CD14-positive monocyte (primary cell): ENCODE measurements at regions not wholly inside any gene's neighbourhood (a gene's known extent, or its start where the extent isn't known, plus 50 kb on each side); places are given as distances from the start of the nearest gene placed in this dataset.

Experiments
- DNase-seq, 3 donors: peaks; one replicate each; pipeline ENCODE4 v3.0.0-alpha.2; 2011 to 2022
- H2AFZ ChIP-seq: 2 replicates; pipeline ENCODE4 v1.6.0; 2012; ENCODE audit warnings: mild to moderate bottlenecking, low read depth, low read length, inconsistent platforms; ENCODE audit not compliant: insufficient read depth, poor library complexity, severe bottlenecking
- H3K27ac ChIP-seq, 2 donors: 1 replicate in 1 of 2; 2 replicates in 1 of 2; pipeline ENCODE4 v1.5.1; 2012 to 2013; ENCODE audit warnings: low read length in 2 of 2, control low read depth in 1 of 2, inconsistent platforms in 1 of 2, low read depth in 1 of 2, mild to moderate bottlenecking in 1 of 2
- H3K27me3 ChIP-seq, 2 donors: one replicate each; pipeline versions ENCODE4 v1.6.0 to v1.6.1; 2011 to 2013; ENCODE audit warnings: low read length in 2 of 2; ENCODE audit not compliant: control insufficient read depth in 2 of 2, insufficient read depth in 2 of 2
- H3K36me3 ChIP-seq, 2 donors: replicated peaks in 1 of 2; 1 replicate in 1 of 2; 2 replicates in 1 of 2; pipeline versions ENCODE4 v1.5.1 to v1.6.1; 2012 to 2013; ENCODE audit warnings: low read length in 2 of 2, control low read depth in 1 of 2, inconsistent platforms in 1 of 2, mild to moderate bottlenecking in 1 of 2; ENCODE audit not compliant: insufficient read depth in 2 of 2, control insufficient read depth in 1 of 2
- H3K4me1 ChIP-seq, 2 donors: 1 replicate in 1 of 2; 2 replicates in 1 of 2; pipeline versions ENCODE4 v1.5.1 to v1.6.1; 2012 to 2013; ENCODE audit warnings: low read length in 2 of 2, control low read depth in 1 of 2, inconsistent platforms in 1 of 2, mild to moderate bottlenecking in 1 of 2, moderate library complexity in 1 of 2; ENCODE audit not compliant: insufficient read depth in 2 of 2, control insufficient read depth in 1 of 2
- H3K4me2 ChIP-seq: replicated peaks from 2 replicates; pipeline ENCODE3; 2012; ENCODE audit warnings: low read length, moderate library complexity, mild to moderate bottlenecking; ENCODE audit not compliant: poor library complexity, severe bottlenecking; ENCODE audit errors: extremely low read depth
- H3K4me3 ChIP-seq, 3 experiments: fragments of 200-600 bp in 1 of 3; sonication (generic) in 1 of 3; replicated peaks in 1 of 3; 1 replicate in 2 of 3; 2 replicates in 1 of 3; pipeline ENCODE4 v1.5.1; 2011 to 2013; ENCODE audit warnings: low read length in 3 of 3, mild to moderate bottlenecking in 3 of 3, control low read depth in 2 of 3, low read depth in 2 of 3, inconsistent platforms in 1 of 3, moderate library complexity in 1 of 3
- H3K79me2 ChIP-seq: 2 replicates; pipeline ENCODE4 v1.6.0; 2012; ENCODE audit warnings: mild to moderate bottlenecking, control low read depth, inconsistent platforms, low read length, moderate library complexity; ENCODE audit not compliant: insufficient read depth
- H3K9ac ChIP-seq: 2 replicates; pipeline ENCODE4 v1.6.0; 2017; ENCODE audit warnings: low read length, mild to moderate bottlenecking; ENCODE audit not compliant: insufficient read depth, poor library complexity, severe bottlenecking
- H3K9me3 ChIP-seq, 2 donors: replicated peaks in 1 of 2; 1 replicate in 1 of 2; 2 replicates in 1 of 2; pipeline versions ENCODE4 v1.5.1 to v1.6.1; 2012 to 2013; ENCODE audit warnings: low read length in 2 of 2, control low read depth in 1 of 2; ENCODE audit not compliant: control insufficient read depth in 1 of 2, insufficient read depth in 1 of 2
- H4K20me1 ChIP-seq: 2 replicates; pipeline ENCODE4 v1.6.0; 2012; ENCODE audit warnings: mild to moderate bottlenecking, low read length, control low read depth, moderate library complexity; ENCODE audit not compliant: insufficient read depth
- H3K27ac Mint-ChIP-seq, 7 donors: one replicate each; pipeline ENCODE4 v1.8.0; 2020; ENCODE audit warnings: mild to moderate bottlenecking in 7 of 7, mixed read lengths in 7 of 7, moderate library complexity in 6 of 7, inconsistent platforms in 2 of 7
- H3K27me3 Mint-ChIP-seq, 3 donors: one replicate each; pipeline ENCODE4 v1.8.0; 2021 to 2022; ENCODE audit warnings: low read depth in 3 of 3, mild to moderate bottlenecking in 3 of 3, mixed read lengths in 3 of 3, moderate library complexity in 3 of 3, inconsistent platforms in 1 of 3
- H3K36me3 Mint-ChIP-seq, 2 donors: one replicate each; pipeline ENCODE4 v1.8.0; 2020; ENCODE audit warnings: mixed read lengths in 2 of 2, inconsistent platforms in 1 of 2, mild to moderate bottlenecking in 1 of 2
- H3K4me1 Mint-ChIP-seq: one replicate; pipeline ENCODE4 v1.8.0; 2020; ENCODE audit warnings: mild to moderate bottlenecking, mixed read lengths
- H3K4me3 Mint-ChIP-seq, 2 donors: one replicate each; pipeline ENCODE4 v1.8.0; 2020; ENCODE audit warnings: mild to moderate bottlenecking in 2 of 2, mixed read lengths in 2 of 2, moderate library complexity in 1 of 2
- H3K9me3 Mint-ChIP-seq, 7 donors: one replicate each; pipeline ENCODE4 v1.8.0; 2020 to 2022; ENCODE audit warnings: mixed read lengths in 7 of 7, mild to moderate bottlenecking in 6 of 7, moderate library complexity in 6 of 7, inconsistent platforms in 2 of 7
- WGBS: methylation state at CpG from one replicate; pipeline ENCODE4 v1.1.5; 2013; ENCODE audit warnings: missing lambda C conversion rate; ENCODE audit not compliant: insufficient coverage; 5-methylcytosine and 5-hydroxymethylcytosine counted together
- intact Hi-C, 2 donors: fragments of 100-400 bp; cut with micrococcal nuclease; formaldehyde crosslinking; loops; one replicate each; pipeline versions ENCODE4 v1.15.0 to v1.15.1; 2023
- TF ChIP-seq, protein P1 (sequence below): fragments of 200-600 bp; IDR thresholded peaks from one replicate; pipeline ENCODE4 v1.8.0; 2022; ENCODE audit warnings: antibody characterized with exemption, mild to moderate bottlenecking

GRCh38 chr4:156695163-156695562 lies 276.4 kb downstream of the PDGFC start:
- DNase-seq, result no peak
- no peak overlapping the region for H3K27ac ChIP-seq
- no peaks in the 10 kb centered on the region for H3K79me2 ChIP-seq
- no peaks in the 10 kb centered on the region for H3K36me3 Mint-ChIP-seq
- TF ChIP-seq, protein P1, sequence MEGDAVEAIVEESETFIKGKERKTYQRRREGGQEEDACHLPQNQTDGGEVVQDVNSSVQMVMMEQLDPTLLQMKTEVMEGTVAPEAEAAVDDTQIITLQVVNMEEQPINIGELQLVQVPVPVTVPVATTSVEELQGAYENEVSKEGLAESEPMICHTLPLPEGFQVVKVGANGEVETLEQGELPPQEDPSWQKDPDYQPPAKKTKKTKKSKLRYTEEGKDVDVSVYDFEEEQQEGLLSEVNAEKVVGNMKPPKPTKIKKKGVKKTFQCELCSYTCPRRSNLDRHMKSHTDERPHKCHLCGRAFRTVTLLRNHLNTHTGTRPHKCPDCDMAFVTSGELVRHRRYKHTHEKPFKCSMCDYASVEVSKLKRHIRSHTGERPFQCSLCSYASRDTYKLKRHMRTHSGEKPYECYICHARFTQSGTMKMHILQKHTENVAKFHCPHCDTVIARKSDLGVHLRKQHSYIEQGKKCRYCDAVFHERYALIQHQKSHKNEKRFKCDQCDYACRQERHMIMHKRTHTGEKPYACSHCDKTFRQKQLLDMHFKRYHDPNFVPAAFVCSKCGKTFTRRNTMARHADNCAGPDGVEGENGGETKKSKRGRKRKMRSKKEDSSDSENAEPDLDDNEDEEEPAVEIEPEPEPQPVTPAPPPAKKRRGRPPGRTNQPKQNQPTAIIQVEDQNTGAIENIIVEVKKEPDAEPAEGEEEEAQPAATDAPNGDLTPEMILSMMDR, result no peak
- no peak overlapping the region for H3K27ac Mint-ChIP-seq
- H3K4me1 ChIP-seq, result no peaks in the 10 kb centered on the region
- H3K36me3 ChIP-seq, result no peaks in the 10 kb centered on the region
- no peaks in the 10 kb centered on the region for H3K9me3 ChIP-seq
- H3K9ac ChIP-seq, result no peak overlapping the region
- intact Hi-C loops, result no loop called here
- 84% methylated on average over 7 of the region's 7 CpGs for WGBS
- no peak overlapping the region for H3K4me3 Mint-ChIP-seq
- no peaks in the 10 kb centered on the region for H3K4me1 Mint-ChIP-seq
- H3K4me2 ChIP-seq, result no peak overlapping the region
- no peak overlapping the region for H3K4me3 ChIP-seq
- peaks cover 0 to 3% (median 0%) of the 10 kb centered on the region in 7 donors for H3K9me3 Mint-ChIP-seq
- no peaks in the 10 kb centered on the region for H4K20me1 ChIP-seq
- peaks cover 0 to 1% (median 0%) of the 10 kb centered on the region in 3 donors for H3K27me3 Mint-ChIP-seq
- H2AFZ ChIP-seq, result no peak overlapping the region
- H3K27me3 ChIP-seq, result no peaks in the 10 kb centered on the region

GRCh38 chr4:156694413-156694812 lies 277.2 kb downstream of the PDGFC start:
- Mint-ChIP-seq H3K4me3 (no peak overlapping the region), H3K9me3 (peaks cover 0 to 3% (median 0%) of the 10 kb centered on the region in 7 donors), H3K27ac (no peak overlapping the region), H3K4me1 (no peaks in the 10 kb centered on the region), H3K27me3 (peaks cover 0 to 1% (median 0%) of the 10 kb centered on the region in 3 donors), H3K36me3 (no peaks in the 10 kb centered on the region)
- Histone ChIP-seq H3K27me3 (no peaks in the 10 kb centered on the region), H4K20me1 (no peaks in the 10 kb centered on the region), H3K36me3 (no peaks in the 10 kb centered on the region), H3K4me3 (no peak overlapping the region), H3K79me2 (no peaks in the 10 kb centered on the region), H3K4me2 (no peak overlapping the region), H2AFZ (peak overlapping the region; percentile 23), H3K4me1 (no peaks in the 10 kb centered on the region), H3K27ac (no peak overlapping the region), H3K9me3 (no peaks in the 10 kb centered on the region), H3K9ac (no peak overlapping the region)
- WGBS, result 56% methylated on average over 3 of the region's 3 CpGs
- DNase-seq, result no peak
- TF ChIP-seq, protein P1, result no peak
- intact Hi-C loops, result no loop called here
